HCT116 (cell line): ENCODE measurements at regions not wholly inside any gene's neighbourhood (a gene's known extent, or its start where the extent isn't known, plus 50 kb on each side); places are given as distances from the start of the nearest gene placed in this dataset.

Experiments used
- ATAC-seq: fragments of 200-7000 bp; cut with Tn5 transposase; 2 replicates; pipeline ENCODE4 v1.9.1; 2020; ENCODE audit warnings: mild to moderate bottlenecking, moderate library complexity
- BruUV-seq: library from RNA; stranded (reverse); fragments of 400-500 nt; replicated peaks from 2 replicates; lab custom pipeline; 2021; lab: Mats Ljungman, UMichigan
- CTCF ChIA-PET: fragments of 300-600 bp; sonication (Branson Sonifier 250); formaldehyde crosslinking; loops from one replicate; lab custom pipeline; 2021; ENCODE audit warnings: antibody characterized with exemption; lab: Charles Lee
- POLR2A ChIA-PET: fragments of 300-600, 350-600 bp; sonication (Branson Sonifier 250); formaldehyde crosslinking; loops from one replicate; lab custom pipeline; 2021; ENCODE audit warnings: antibody characterized with exemption; lab: Charles Lee
- RAD21 ChIA-PET, 2 experiments: fragments of 300-600 bp; sonication (Branson Sonifier 250); formaldehyde crosslinking; loops; one replicate each; lab custom pipeline; 2023; ENCODE audit warnings: low total read pairs in 2 of 2; ENCODE audit not compliant: uncharacterized antibody in 2 of 2, unreplicated experiment in 2 of 2, low non-redundant PET in 1 of 2; lab: Charles Lee
- DNase-seq: peaks from one replicate; pipeline ENCODE4 v3.0.0-alpha.2; 2010; ENCODE audit warnings: low read depth, low spot score
- H2AFZ ChIP-seq: fragments of 200-600 bp; shearing (Covaris generic), sonication (generic); 2 replicates; pipeline ENCODE4 v1.6.1; 2017; ENCODE audit warnings: low read depth, mixed run types, mixed read lengths, antibody characterized with exemption, low read length; ENCODE audit not compliant: poor library complexity, severe bottlenecking
- H3K27ac ChIP-seq: 2 replicates; pipeline ENCODE4 v1.5.1; 2012; ENCODE audit warnings: low read depth, low read length
- H3K27me3 ChIP-seq: fragments of 200-600 bp; sonication (generic); 2 replicates; pipeline ENCODE4 v1.6.1; 2016; ENCODE audit warnings: mixed run types, low read length, mixed read lengths; ENCODE audit not compliant: insufficient read depth
- H3K36me3 ChIP-seq, 2 experiments: fragments of 200-500 bp in 1 of 2; fragments of 200-600 bp in 1 of 2; sonication (Bioruptor generic) in 1 of 2; sonication (generic) in 1 of 2; 2 replicates each; pipeline versions ENCODE4 v1.5.1 to v1.6.1; 2014 to 2016; ENCODE audit warnings: low read length in 2 of 2, inconsistent platforms in 1 of 2, mixed read lengths in 1 of 2, mixed run types in 1 of 2; ENCODE audit not compliant: insufficient read depth in 2 of 2, control insufficient read depth in 1 of 2
- H3K4me1 ChIP-seq, 2 experiments: fragments of 200-600 bp in 1 of 2; sonication (generic) in 1 of 2; 2 replicates each; pipeline versions ENCODE4 v1.5.1 to v1.6.1; 2012 to 2017; ENCODE audit warnings: low read length in 2 of 2, inconsistent platforms in 1 of 2, mild to moderate bottlenecking in 1 of 2, mixed read lengths in 1 of 2, mixed run types in 1 of 2, moderate library complexity in 1 of 2; ENCODE audit not compliant: insufficient read depth in 2 of 2, control insufficient read depth in 1 of 2
- H3K4me2 ChIP-seq: fragments of 200-600 bp; sonication (generic); 2 replicates; pipeline ENCODE4 v1.6.1; 2017; ENCODE audit warnings: mixed run types, low read length, mixed read lengths
- H3K4me3 ChIP-seq, 2 experiments: fragments of 200-600 bp in 1 of 2; sonication (generic) in 1 of 2; replicated peaks in 1 of 2; 2 replicates each; pipeline ENCODE4 v1.5.1; 2011 to 2016; ENCODE audit warnings: low read length in 2 of 2, control low read depth in 1 of 2, low read depth in 1 of 2, mild to moderate bottlenecking in 1 of 2, mixed read lengths in 1 of 2, mixed run types in 1 of 2
- H3K79me2 ChIP-seq: fragments of 200-600 bp; sonication (generic); 2 replicates; pipeline ENCODE4 v1.6.1; 2017; ENCODE audit warnings: mild to moderate bottlenecking, mixed run types, low read length, moderate library complexity, mixed read lengths; ENCODE audit not compliant: insufficient read depth
- H3K9ac ChIP-seq: fragments of 200-600 bp; sonication (generic); 2 replicates; pipeline ENCODE4 v1.6.1; 2016; ENCODE audit warnings: low read length, mixed read lengths
- H3K9me2 ChIP-seq: fragments of 200-600 bp; sonication (generic), shearing (Covaris generic); 2 replicates; pipeline ENCODE4 v1.6.1; 2017; ENCODE audit warnings: mixed run types, mild to moderate bottlenecking, moderate library complexity; ENCODE audit not compliant: insufficient read depth
- H3K9me3 ChIP-seq, 2 experiments: fragments of 200-500 bp in 1 of 2; fragments of 200-600 bp in 1 of 2; sonication (Bioruptor generic) in 1 of 2; sonication (generic) in 1 of 2; 2 replicates each; pipeline ENCODE4 v1.6.1; 2014 to 2017; ENCODE audit warnings: low read length in 2 of 2, mixed read lengths in 2 of 2, inconsistent platforms in 1 of 2, low read depth in 1 of 2, mild to moderate bottlenecking in 1 of 2, mixed run types in 1 of 2, moderate library complexity in 1 of 2; ENCODE audit not compliant: control insufficient read depth in 1 of 2, insufficient read depth in 1 of 2
- H4K20me1 ChIP-seq: fragments of 200-600 bp; sonication (generic), shearing (Covaris generic); 2 replicates; pipeline ENCODE4 v1.6.1; 2017; ENCODE audit warnings: mixed run types, mild to moderate bottlenecking, moderate library complexity; ENCODE audit not compliant: insufficient read depth
- ATF3 ChIP-seq: IDR thresholded peaks from 2 replicates; pipeline ENCODE4 v1.6.1; 2012
- CBX3 ChIP-seq: IDR thresholded peaks from 2 replicates; pipeline ENCODE4 v1.6.1; 2012; ENCODE audit warnings: low read depth
- CEBPB ChIP-seq: IDR thresholded peaks from 2 replicates; pipeline ENCODE4 v1.6.1; 2012; ENCODE audit warnings: low read depth
- EGR1 ChIP-seq: IDR thresholded peaks from 2 replicates; pipeline ENCODE4 v1.6.1; 2012; ENCODE audit warnings: low read depth
- ELF1 ChIP-seq: IDR thresholded peaks from 2 replicates; pipeline ENCODE4 v1.6.1; 2012; ENCODE audit warnings: low read depth, borderline replicate concordance
- EZH2 ChIP-seq: fragments of 200-600 bp; sonication (generic); IDR thresholded peaks from 2 replicates; pipeline ENCODE4 v1.6.1; 2017; ENCODE audit warnings: antibody characterized with exemption, mixed run types
- EZH2phosphoT487 ChIP-seq: fragments of 200-600 bp; IDR thresholded peaks from 2 replicates; pipeline ENCODE4 v1.6.1; 2018; ENCODE audit warnings: antibody characterized with exemption, borderline replicate concordance
- JUND ChIP-seq: IDR thresholded peaks from 2 replicates; pipeline ENCODE4 v1.6.1; 2012
- POLR2A ChIP-seq: IDR thresholded peaks from 2 replicates; pipeline ENCODE4 v1.7.0; 2011; ENCODE audit warnings: borderline replicate concordance; ENCODE audit not compliant: insufficient read depth, insufficient read length; ENCODE audit errors: extremely low read depth
- POLR2AphosphoS5 ChIP-seq: IDR thresholded peaks from 2 replicates; pipeline ENCODE4 v1.6.1; 2011; ENCODE audit warnings: mild to moderate bottlenecking, low read depth, low read length, moderate library complexity
- RAD21 ChIP-seq: IDR thresholded peaks from 2 replicates; pipeline ENCODE4 v1.6.1; 2012; ENCODE audit warnings: low read depth, mild to moderate bottlenecking
- SP1 ChIP-seq: IDR thresholded peaks from 2 replicates; pipeline ENCODE4 v1.6.1; 2012; ENCODE audit warnings: low read depth
- SRF ChIP-seq: IDR thresholded peaks from 2 replicates; pipeline ENCODE4 v1.6.1; 2012; ENCODE audit warnings: low read depth
- TCF7L2 ChIP-seq: IDR thresholded peaks from 2 replicates; pipeline ENCODE4 v1.7.0; 2011; ENCODE audit warnings: borderline replicate concordance, inconsistent platforms; ENCODE audit not compliant: insufficient read depth, insufficient read length; ENCODE audit errors: extremely low read depth
- YY1 ChIP-seq: IDR thresholded peaks from 2 replicates; pipeline ENCODE4 v1.6.1; 2011; ENCODE audit warnings: low read length, low read depth, moderate library complexity, mild to moderate bottlenecking; ENCODE audit not compliant: insufficient replicate concordance; ENCODE audit errors: extremely low read depth
- ZBTB33 ChIP-seq: IDR thresholded peaks from 2 replicates; pipeline ENCODE4 v1.6.1; 2011; ENCODE audit warnings: mild to moderate bottlenecking, low read length, moderate library complexity; ENCODE audit not compliant: insufficient replicate concordance; ENCODE audit errors: extremely low read depth
- intact Hi-C: fragments of 100-400 bp; cut with micrococcal nuclease; formaldehyde crosslinking; loops from 2 replicates; pipeline ENCODE4 v1.10.0; 2022

GRCh38 chr1:216905781-216906180, 182.6 kb upstream of the ESRRG start:
- Histone ChIP-seq H3K4me1 (peaks cover 0 to 5% of the 10 kb centered on the region in 2 experiments; a peak in 1 of 4 replicates), H3K9me2 (no peaks in the 10 kb centered on the region), H3K9me3 (no peaks in the 10 kb centered on the region), H3K4me2 (no peak overlapping the region), H3K27me3 (no peaks in the 10 kb centered on the region), H3K79me2 (no peaks in the 10 kb centered on the region), H2AFZ (no peak overlapping the region), H4K20me1 (no peaks in the 10 kb centered on the region)
- RAD21 ChIA-PET, result no interaction called here
- DNase-seq, result no peak
- POLR2A ChIA-PET, result no interaction called here
- no peak for TF ChIP-seq POLR2A
- TF ChIP-seq POLR2AphosphoS5, result no peak
- no peak for TF ChIP-seq RAD21
- no peak for TF ChIP-seq CBX3
- TF ChIP-seq EZH2, result no peak
- no peak for TF ChIP-seq JUND
- no peak for TF ChIP-seq SRF
- no peak for TF ChIP-seq ZBTB33
- TF ChIP-seq, all 23 proteins: peak for 0
- CTCF ChIA-PET, result no interaction called here
- no peaks in the 10 kb centered on the region for H3K36me3 ChIP-seq
- no peak overlapping the region for H3K9ac ChIP-seq
- BruUV-seq, result no TSS peak
- H3K4me3 ChIP-seq, result no peak overlapping the region
- no peak for ATAC-seq
- H3K27ac ChIP-seq, result no peak overlapping the region
- intact Hi-C loops, result no loop called here

- Histone ChIP-seq H3K9ac (no peak overlapping the region), H3K9me2 (no peaks in the 10 kb centered on the region), H3K27me3 (no peaks in the 10 kb centered on the region), H3K9me3 (no peaks in the 10 kb centered on the region), H3K27ac (no peak overlapping the region), H3K79me2 (no peaks in the 10 kb centered on the region), H3K36me3 (no peaks in the 10 kb centered on the region), H3K4me2 (no peak overlapping the region), H2AFZ (no peak overlapping the region), H4K20me1 (no peaks in the 10 kb centered on the region), H3K4me1 (peaks cover 0 to 5% of the 10 kb centered on the region in 2 experiments; a peak in 1 of 4 replicates), H3K4me3 (no peak overlapping the region)
- intact Hi-C loops, result no loop called here
- BruUV-seq, result no TSS peak
- ChIA-PET RAD21 (no interaction called here), POLR2A (no interaction called here), CTCF (no interaction called here)
- ATAC-seq (no peak), DNase-seq (no peak)
- TF ChIP-seq POLR2A (no peak), EGR1 (no peak), EZH2phosphoT487 (no peak), ZBTB33 (no peak), YY1 (no peak), SRF (no peak), CEBPB (no peak), ATF3 (no peak), POLR2AphosphoS5 (no peak), TCF7L2 (no peak), JUND (no peak), EZH2 (no peak), ELF1 (no peak), SP1 (no peak)
Measured at GRCh38 chr1:216905137-216905536, 181.9 kb upstream of the ESRRG start.
